GM18499 (cell line): ENCODE measurements at regions not wholly inside any gene's neighbourhood (a gene's known extent, or its start where the extent isn't known, plus 50 kb on each side); places are given as distances from the start of the nearest gene placed in this dataset.

ENCODE experiments used
- ATAC-seq: cut with Tn5 transposase; IDR thresholded peaks from one replicate; pipeline ENCODE4 v1.9.1; 2021; ENCODE audit warnings: moderate number of reproducible peaks; ENCODE audit not compliant: insufficient read depth, unreplicated experiment

- no peak for ATAC-seq
Observed at GRCh38 chr4:16382571-16382970, 156.3 kb upstream of the TAPT1 start.

GRCh38 chr4:16377887-16378286 is 151.6 kb upstream of the TAPT1 start:
- no peak for ATAC-seq

- no peak for ATAC-seq
Observed at GRCh38 chr4:16365036-16365569, 138.8 kb upstream of the TAPT1 start.

GRCh38 chr4:16360694-16361262 is 134.5 kb upstream of the TAPT1 start:
- no peak for ATAC-seq

GRCh38 chr4:16353165-16353564 is 126.9 kb upstream of the TAPT1 start:
- ATAC-seq = no peak

GRCh38 chr4:16351161-16351560 is 124.9 kb upstream of the TAPT1 start:
- no peak for ATAC-seq

- no peak for ATAC-seq
Observed at GRCh38 chr4:16344853-16345252, 118.6 kb upstream of the TAPT1 start.

GRCh38 chr4:16337936-16338335 is 111.7 kb upstream of the TAPT1 start:
- ATAC-seq = no peak

GRCh38 chr4:16334601-16335000 is 108.3 kb upstream of the TAPT1 start:
- ATAC-seq = no peak

GRCh38 chr4:16329797-16330134 is 103.5 kb upstream of the TAPT1 start:
- ATAC-seq = no peak

GRCh38 chr4:16329125-16329796 is 103.0 kb upstream of the TAPT1 start:
- ATAC-seq = no peak

GRCh38 chr4:16322183-16322582 is 95.9 kb upstream of the TAPT1 start:
- no peak for ATAC-seq

- no peak for ATAC-seq
Observed at GRCh38 chr4:16315456-16315855, 89.2 kb upstream of the TAPT1 start.

- ATAC-seq = no peak
Observed at GRCh38 chr4:16310606-16311005, 84.3 kb upstream of the TAPT1 start.

GRCh38 chr4:16302648-16303047 is 76.4 kb upstream of the TAPT1 start:
- no peak for ATAC-seq

GRCh38 chr4:16297003-16297402 is 70.7 kb upstream of the TAPT1 start:
- no peak for ATAC-seq

- ATAC-seq = no peak
Observed at GRCh38 chr4:16294455-16294854, 68.2 kb upstream of the TAPT1 start.

- ATAC-seq = no peak
Observed at GRCh38 chr4:16293210-16293838, 67.1 kb upstream of the TAPT1 start.

- no peak for ATAC-seq
Observed at GRCh38 chr4:16292585-16292984, 66.3 kb upstream of the TAPT1 start.

- ATAC-seq = no peak
Observed at GRCh38 chr4:16290681-16291420, 64.6 kb upstream of the TAPT1 start.

GRCh38 chr4:16289897-16290554 is 63.8 kb upstream of the TAPT1 start:
- no peak for ATAC-seq
